Vagina (tissue), 2 donors: ENCODE measurements at regions not wholly inside any gene's neighbourhood (a gene's known extent, or its start where the extent isn't known, plus 50 kb on each side); places are given as distances from the start of the nearest gene placed in this dataset.

Experiments used
- CTCF ChIP-seq, 3 experiments: fragments of 450-650 bp in 2 of 3; fragments of 200-600 bp in 1 of 3; sonication (generic) in 1 of 3; IDR thresholded peaks; one replicate each; pipeline ENCODE4 v1.5.1; 2017 to 2019; ENCODE audit warnings: antibody characterized with exemption in 3 of 3, mild to moderate bottlenecking in 2 of 3, moderate library complexity in 2 of 3
- POLR2A ChIP-seq, 2 donors: fragments of 450-650 bp; IDR thresholded peaks; one replicate each; pipeline ENCODE4 v1.6.1; 2017; ENCODE audit warnings: antibody characterized with exemption in 2 of 2, mild to moderate bottlenecking in 2 of 2, moderate library complexity in 2 of 2
- POLR2AphosphoS5 ChIP-seq, 2 donors: sonication (generic); formaldehyde crosslinking; IDR thresholded peaks; one replicate each; pipeline ENCODE4 v1.9.0; 2017; ENCODE audit warnings: antibody characterized with exemption in 2 of 2, mild to moderate bottlenecking in 2 of 2, low read depth in 1 of 2; ENCODE audit not compliant: insufficient read depth in 1 of 2

- TF ChIP-seq CTCF (IDR thresholded peaks at IDR 0.05), result no peak
- TF ChIP-seq POLR2A (IDR thresholded peaks at IDR 0.05), result no peak
- no peak for TF ChIP-seq POLR2AphosphoS5 (IDR thresholded peaks at IDR 0.05; ENCODE audit: insufficient read depth in 1 of 2, low read depth in 1 of 2)
Observed at GRCh38 chr2:205929246-205929942, 156.6 kb downstream of the INO80D start.
